PC-9 (cell line): ENCODE measurements at regions not wholly inside any gene's neighbourhood (a gene's known extent, or its start where the extent isn't known, plus 50 kb on each side); places are given as distances from the start of the nearest gene placed in this dataset.

Source experiments
- BruUV-seq: library from RNA; stranded (reverse); fragments of 400-500 nt; replicated peaks from 2 replicates; lab custom pipeline; 2021; lab: Mats Ljungman, UMichigan
- CTCF ChIA-PET: fragments of 300-600 bp; sonication (Branson Sonifier 250); formaldehyde crosslinking; loops from one replicate; lab custom pipeline; 2022; ENCODE audit warnings: antibody characterized with exemption; lab: Charles Lee
- POLR2A ChIA-PET: fragments of 300-600 bp; sonication (Branson Sonifier 250); formaldehyde crosslinking; loops from one replicate; lab custom pipeline; 2022; ENCODE audit warnings: antibody characterized with exemption; ENCODE audit not compliant: unreplicated experiment; lab: Charles Lee
- DNase-seq, 2 experiments: peaks; one replicate each; pipeline versions ENCODE4 v3.0.0 to v3.0.0-alpha.2; 2015 to 2022; ENCODE audit warnings: mixed read lengths in 1 of 2
- H2AFZ ChIP-seq: fragments of 200-600 bp; sonication (generic); 2 replicates; pipeline ENCODE4 v1.8.1; 2017; ENCODE audit warnings: antibody characterized with exemption
- H3F3A ChIP-seq: fragments of 200-600 bp; sonication (generic); 2 replicates; pipeline ENCODE4 v1.8.1; 2017; ENCODE audit warnings: antibody characterized with exemption, mild to moderate bottlenecking, low read depth; ENCODE audit not compliant: insufficient read depth
- H3K27ac ChIP-seq: fragments of 200-600 bp; sonication (generic); 2 replicates; pipeline ENCODE4 v1.6.1; 2016; ENCODE audit warnings: mixed run types
- H3K27me3 ChIP-seq: fragments of 200-600 bp; sonication (generic); 2 replicates; pipeline ENCODE4 v1.6.1; 2016; ENCODE audit warnings: low read depth, mixed run types; ENCODE audit not compliant: insufficient read depth
- H3K36me3 ChIP-seq: fragments of 200-600 bp; sonication (generic); 2 replicates; pipeline ENCODE4 v1.6.1; 2016; ENCODE audit warnings: low read depth, mixed run types
- H3K4me1 ChIP-seq: fragments of 200-600 bp; sonication (generic); replicated peaks from 2 replicates; pipeline ENCODE4 v1.6.1; 2016; ENCODE audit warnings: mixed run types; ENCODE audit not compliant: insufficient read depth
- H3K4me2 ChIP-seq: fragments of 200-600 bp; sonication (generic); 2 replicates; pipeline ENCODE4 v1.6.1; 2017; ENCODE audit warnings: mixed run types
- H3K4me3 ChIP-seq: fragments of 200-600 bp; sonication (generic); 2 replicates; pipeline ENCODE4 v1.6.1; 2016; ENCODE audit warnings: mixed run types
- H3K79me2 ChIP-seq: fragments of 200-600 bp; sonication (generic); 2 replicates; pipeline ENCODE4 v1.6.1; 2017; ENCODE audit warnings: low read depth, mixed run types
- H3K9me2 ChIP-seq: fragments of 200-600 bp; sonication (generic); 2 replicates; pipeline ENCODE4 v1.8.1; 2017; ENCODE audit warnings: mild to moderate bottlenecking; ENCODE audit not compliant: insufficient read depth
- H3K9me3 ChIP-seq: fragments of 200-600 bp; sonication (generic); 2 replicates; pipeline ENCODE4 v1.8.1; 2016; ENCODE audit warnings: low read depth; ENCODE audit not compliant: insufficient read depth
- H4K20me1 ChIP-seq: fragments of 200-600 bp; sonication (generic); 2 replicates; pipeline ENCODE4 v1.8.1; 2017; ENCODE audit not compliant: insufficient read depth
- CTCF ChIP-seq: fragments of 200-600 bp; sonication (generic); conservative IDR thresholded peaks from 2 replicates; pipeline ENCODE4 v1.6.1; 2017; ENCODE audit warnings: mixed run types, antibody characterized with exemption, mild to moderate bottlenecking, moderate library complexity
- EZH2 ChIP-seq: fragments of 200-600 bp; sonication (generic); IDR thresholded peaks from 2 replicates; pipeline ENCODE4 v1.8.0; 2017; ENCODE audit warnings: antibody characterized with exemption, low read depth
- intact Hi-C: fragments of 100-400 bp; cut with micrococcal nuclease; formaldehyde crosslinking; loops from one replicate; pipeline ENCODE4 v1.10.0; 2022; ENCODE audit not compliant: unreplicated experiment

- no peaks in the 10 kb centered on the region for H3K9me2 ChIP-seq
- H3K27me3 ChIP-seq: no peaks in the 10 kb centered on the region
- no peaks in the 10 kb centered on the region for H3K9me3 ChIP-seq
- H3K79me2 ChIP-seq: no peaks in the 10 kb centered on the region
- no peak overlapping the region for H3K4me2 ChIP-seq
- no peak overlapping the region for H3K27ac ChIP-seq
- no peak overlapping the region for H2AFZ ChIP-seq
- TF ChIP-seq EZH2: no peak
- no peak; the same call in 1 of the 2 replicates for TF ChIP-seq CTCF
- no TSS peak for BruUV-seq
- H4K20me1 ChIP-seq: no peaks in the 10 kb centered on the region
- DNase-seq: no peak
- no peaks in the 10 kb centered on the region for H3K36me3 ChIP-seq
- H3F3A ChIP-seq: no peaks in the 10 kb centered on the region
- ChIA-PET POLR2A (no interaction called here), CTCF (no interaction called here)
- intact Hi-C loops: no loop called here
- H3K4me3 ChIP-seq: no peak overlapping the region
- H3K4me1 ChIP-seq: no peaks in the 10 kb centered on the region
These were observed 2166.6 kb downstream of the TP53TG3F start for GRCh38 chr16:35626041-35626440.

GRCh38 chr16:35628976-35629375 is 2169.6 kb downstream of the TP53TG3F start:
- no peaks in the 10 kb centered on the region for H4K20me1 ChIP-seq
- BruUV-seq: no TSS peak
- DNase-seq: no peak
- no peaks in the 10 kb centered on the region for H3K27me3 ChIP-seq
- no peaks in the 10 kb centered on the region for H3K9me3 ChIP-seq
- no peak overlapping the region for H2AFZ ChIP-seq
- no peaks in the 10 kb centered on the region for H3K9me2 ChIP-seq
- H3K79me2 ChIP-seq: no peaks in the 10 kb centered on the region
- no peak overlapping the region for H3K27ac ChIP-seq
- ChIA-PET CTCF (no interaction called here), POLR2A (no interaction called here)
- no peak for TF ChIP-seq CTCF
- no peak for TF ChIP-seq EZH2
- H3K4me2 ChIP-seq: no peak overlapping the region
- no peaks in the 10 kb centered on the region for H3F3A ChIP-seq
- intact Hi-C loops: no loop called here
- H3K36me3 ChIP-seq: no peaks in the 10 kb centered on the region
- no peaks in the 10 kb centered on the region for H3K4me1 ChIP-seq
- no peak overlapping the region for H3K4me3 ChIP-seq

GRCh38 chr16:35631261-35631945 is 2172.0 kb downstream of the TP53TG3F start:
- intact Hi-C loops: no loop called here
- no peaks in the 10 kb centered on the region for H3K79me2 ChIP-seq
- H3K4me2 ChIP-seq: no peak overlapping the region
- H3K4me1 ChIP-seq: no peaks in the 10 kb centered on the region
- no peaks in the 10 kb centered on the region for H3K27me3 ChIP-seq
- H3K36me3 ChIP-seq: no peaks in the 10 kb centered on the region
- TF ChIP-seq EZH2 (no peak), CTCF (no peak)
- POLR2A ChIA-PET: no interaction called here
- no peak overlapping the region for H2AFZ ChIP-seq
- H3F3A ChIP-seq: no peaks in the 10 kb centered on the region
- H3K27ac ChIP-seq: no peak overlapping the region
- H4K20me1 ChIP-seq: no peaks in the 10 kb centered on the region
- no peak for DNase-seq
- no peaks in the 10 kb centered on the region for H3K9me3 ChIP-seq
- H3K9me2 ChIP-seq: no peaks in the 10 kb centered on the region
- no TSS peak for BruUV-seq
- H3K4me3 ChIP-seq: no peak overlapping the region
- CTCF ChIA-PET: no interaction called here
